Cerebellar nuclear complex (tissue), 1 donor: ENCODE measurements at regions not wholly inside any gene's neighbourhood (a gene's known extent, or its start where the extent isn't known, plus 50 kb on each side); places are given as distances from the start of the nearest gene placed in this dataset.

Source experiments
- DNase-seq, 2 experiments: peaks; one replicate each; lab custom pipeline; 2025; lab: John Stamatoyannopoulos, UW

- DNase-seq: no peak
Observed at GRCh38 chr1:59089922-59090457, 206.9 kb upstream of the FGGY start.

- no peak for DNase-seq
Observed at GRCh38 chr1:59092126-59092525, 204.8 kb upstream of the FGGY start.

GRCh38 chr1:59094001-59094400 lies 202.9 kb upstream of the FGGY start:
- no peak for DNase-seq

GRCh38 chr1:59096501-59096900 lies 200.4 kb upstream of the FGGY start:
- no peak for DNase-seq

- no peak for DNase-seq
Observed at GRCh38 chr1:59098655-59099054, 198.2 kb upstream of the FGGY start.

GRCh38 chr1:59100708-59101374 lies 196.1 kb upstream of the FGGY start:
- no peak for DNase-seq

GRCh38 chr1:59101518-59101917 lies 195.4 kb upstream of the FGGY start:
- no peak for DNase-seq

- DNase-seq: no peak
Observed at GRCh38 chr1:59103457-59103856, 193.4 kb upstream of the FGGY start.

GRCh38 chr1:59104191-59104760 lies 192.6 kb upstream of the FGGY start:
- DNase-seq: no peak

GRCh38 chr1:59105548-59106507 lies 191.1 kb upstream of the FGGY start:
- no peak for DNase-seq

- peak; percentile 13 to 66 for DNase-seq
Observed at GRCh38 chr1:59107516-59107915, 189.4 kb upstream of the FGGY start.

GRCh38 chr1:59107916-59108315 lies 189.0 kb upstream of the FGGY start:
- DNase-seq: peak in 1 of 2 experiments; percentile 52

- no peak for DNase-seq
Observed at GRCh38 chr1:59108481-59109317, 188.2 kb upstream of the FGGY start.

GRCh38 chr1:59110271-59110670 lies 186.6 kb upstream of the FGGY start:
- no peak for DNase-seq

- no peak for DNase-seq
Observed at GRCh38 chr1:59113876-59114457, 182.9 kb upstream of the FGGY start.

GRCh38 chr1:59115865-59116264 lies 181.0 kb upstream of the FGGY start:
- DNase-seq: no peak

- DNase-seq: no peak
Observed at GRCh38 chr1:59116920-59117542, 179.9 kb upstream of the FGGY start.

GRCh38 chr1:59122527-59122926 lies 174.4 kb upstream of the FGGY start:
- no peak for DNase-seq

- DNase-seq: no peak
Observed at GRCh38 chr1:59123081-59123681, 173.7 kb upstream of the FGGY start.

- DNase-seq: no peak
Observed at GRCh38 chr1:59124166-59124565, 172.7 kb upstream of the FGGY start.
